IPS-18c (cell line): ENCODE measurements at regions not wholly inside any gene's neighbourhood (a gene's known extent, or its start where the extent isn't known, plus 50 kb on each side); places are given as distances from the start of the nearest gene placed in this dataset.

ENCODE experiments used
- H3K4me3 ChIP-seq: 2 replicates; pipeline ENCODE4 v1.7.0; 2013; ENCODE audit warnings: low read depth, mild to moderate bottlenecking, low read length, moderate library complexity; ENCODE audit not compliant: insufficient read depth
- H3K9me3 ChIP-seq: one replicate; pipeline ENCODE4 v1.6.1; 2013; ENCODE audit warnings: mild to moderate bottlenecking, low read length, moderate library complexity; ENCODE audit not compliant: control insufficient read depth, insufficient read depth

- Histone ChIP-seq H3K9me3 (no peaks in the 10 kb centered on the region), H3K4me3 (no peak overlapping the region)
These were observed 816.2 kb downstream of the BCL11A start for GRCh38 chr2:59737299-59737698.

DNA sequence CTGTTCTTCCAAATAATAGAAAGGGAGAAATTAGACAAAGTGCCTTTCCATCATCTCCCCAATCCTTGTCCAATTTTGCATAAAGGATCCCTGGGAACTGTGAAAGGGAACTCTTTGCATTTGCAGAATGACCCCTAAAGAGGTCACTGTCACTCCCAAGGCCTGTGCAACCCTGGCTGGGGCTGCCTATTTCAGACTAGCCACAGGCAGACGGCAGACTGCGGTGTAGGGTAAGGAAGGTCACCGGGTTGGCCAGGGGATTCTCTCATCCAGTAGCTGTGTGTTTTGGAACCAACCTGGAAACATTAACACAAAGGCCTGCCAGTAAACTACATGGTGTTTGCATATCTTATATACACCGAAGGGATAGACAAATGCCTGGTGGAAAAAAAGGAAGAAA is 818.7 kb downstream of the BCL11A start:
- Histone ChIP-seq H3K9me3 (no peaks in the 10 kb centered on the region), H3K4me3 (no peak overlapping the region)

DNA sequence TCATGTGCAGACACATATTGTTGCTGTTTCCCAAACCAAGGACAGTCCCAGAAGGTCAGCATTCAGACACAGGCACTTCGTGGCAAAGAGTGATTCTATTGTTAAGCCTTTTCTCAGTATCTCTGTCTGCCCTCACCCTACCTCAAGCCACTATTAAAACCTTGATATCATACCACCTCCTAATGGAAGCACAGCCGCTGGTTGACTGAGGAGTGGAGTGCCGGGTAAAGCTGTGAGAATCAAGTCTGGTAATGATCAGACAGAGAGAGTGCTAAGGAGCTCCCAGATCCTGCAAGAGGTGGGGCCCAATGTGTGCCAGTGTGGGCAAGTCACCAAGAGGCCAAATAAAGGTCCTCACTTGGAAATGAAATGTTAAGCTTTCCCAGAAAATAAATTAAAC is 819.5 kb downstream of the BCL11A start:
- Histone ChIP-seq H3K4me3 (no peak overlapping the region), H3K9me3 (no peaks in the 10 kb centered on the region)

DNA sequence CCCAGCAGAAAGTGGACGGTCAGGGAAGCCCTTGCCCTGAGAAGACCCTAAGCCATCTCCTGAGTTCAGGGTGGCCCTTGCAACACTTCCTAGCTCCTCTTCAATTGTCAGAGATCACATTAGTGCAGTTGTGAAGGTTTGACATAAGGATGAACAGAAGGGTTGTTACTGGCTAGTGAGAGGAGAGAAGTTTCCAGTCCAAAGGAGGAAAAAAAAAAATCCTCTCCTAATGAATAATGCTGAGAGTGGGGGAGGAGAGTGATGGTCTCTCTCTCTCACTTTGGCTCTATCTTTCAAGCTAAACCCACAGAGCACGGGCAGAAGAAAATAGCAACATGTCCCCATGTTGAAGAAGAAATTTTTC is 819.9 kb downstream of the BCL11A start:
- no peaks in the 10 kb centered on the region for H3K9me3 ChIP-seq
- H3K4me3 ChIP-seq: no peak overlapping the region

DNA sequence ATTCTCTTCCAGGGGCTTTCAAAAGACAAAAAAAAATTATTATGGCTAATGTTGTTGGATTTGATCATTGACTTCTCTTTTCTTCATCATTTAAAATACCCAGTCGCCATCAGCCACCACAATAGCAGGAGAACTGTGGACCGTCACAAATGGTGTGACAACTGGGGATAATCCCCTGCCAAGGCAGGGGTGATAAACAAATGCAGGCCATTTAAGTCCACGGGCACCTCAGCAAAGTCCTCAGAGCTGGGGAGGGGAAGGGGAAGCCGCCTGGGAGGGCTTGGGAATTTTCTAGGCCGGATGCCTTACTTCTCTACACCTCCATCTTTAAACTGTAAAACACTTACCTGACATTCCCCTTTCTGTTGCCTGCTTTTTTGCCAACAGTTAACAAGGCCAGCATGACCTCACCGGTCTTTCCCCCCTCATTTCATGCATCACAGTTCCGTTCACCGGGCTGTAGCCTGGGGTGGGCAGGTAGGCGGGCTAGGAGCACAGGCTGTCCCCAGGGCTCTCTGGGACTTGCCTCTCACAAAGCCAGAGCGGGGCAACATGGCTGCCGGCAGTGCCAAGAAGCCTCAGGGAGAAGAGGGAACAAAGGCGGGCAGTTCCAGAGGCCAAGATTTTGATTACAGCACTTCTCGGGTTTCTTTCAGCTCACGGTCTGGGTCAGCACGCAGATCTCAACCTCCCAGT is 820.4 kb downstream of the BCL11A start:
- Histone ChIP-seq H3K9me3 (no peaks in the 10 kb centered on the region), H3K4me3 (no peak overlapping the region)

DNA sequence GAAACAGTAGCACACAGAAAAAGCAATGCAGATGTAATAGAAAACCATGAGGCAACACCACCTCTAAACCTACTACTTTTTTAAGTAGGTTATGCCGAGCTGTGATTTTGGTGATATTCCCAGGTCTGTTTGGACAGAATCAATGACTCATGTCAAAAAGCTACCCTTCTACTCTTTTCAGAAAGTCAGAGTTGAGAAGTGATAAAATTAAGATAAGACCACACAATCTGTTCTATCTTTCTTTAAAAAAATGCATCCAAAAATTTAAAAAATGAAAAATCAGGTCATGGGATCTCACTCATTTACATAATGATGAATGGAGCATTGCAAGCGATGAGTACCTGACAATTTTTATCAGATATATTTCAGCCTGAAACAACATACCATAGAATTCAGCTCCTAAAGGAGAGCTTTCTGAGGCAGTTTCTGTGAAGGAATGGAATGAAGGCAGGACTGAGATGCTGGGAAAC is 826.3 kb downstream of the BCL11A start:
- no peaks in the 10 kb centered on the region for H3K9me3 ChIP-seq
- H3K4me3 ChIP-seq: no peak overlapping the region

GRCh38 chr2:59726228-59727120 is 827.0 kb downstream of the BCL11A start:
- no peak overlapping the region for H3K4me3 ChIP-seq
- no peaks in the 10 kb centered on the region for H3K9me3 ChIP-seq

- Histone ChIP-seq H3K4me3 (no peak overlapping the region), H3K9me3 (no peaks in the 10 kb centered on the region)
These were observed 828.7 kb downstream of the BCL11A start for GRCh38 chr2:59724746-59725145.

- no peak overlapping the region for H3K4me3 ChIP-seq
These were observed 833.1 kb downstream of the BCL11A start for GRCh38 chr2:59720296-59720866.

DNA sequence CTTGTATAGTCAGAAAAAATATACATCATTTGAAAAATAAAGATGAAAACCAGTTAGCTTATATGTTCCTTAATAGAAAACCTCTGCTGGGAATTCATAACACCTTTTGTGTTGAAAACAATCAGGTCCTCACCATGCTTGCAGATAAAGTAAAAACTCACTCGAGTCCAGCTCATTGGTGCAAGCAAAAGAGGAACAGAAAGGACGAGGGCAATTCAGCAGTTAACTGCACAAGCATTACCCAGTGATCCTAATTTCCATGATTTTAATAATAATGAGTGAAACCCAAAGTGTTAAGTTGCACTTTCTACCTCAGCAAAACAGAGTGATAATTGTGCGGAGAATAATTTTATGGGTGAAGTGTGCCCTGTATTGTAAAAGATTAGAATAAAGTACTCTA is 839.9 kb downstream of the BCL11A start:
- no peak overlapping the region for H3K4me3 ChIP-seq

More at GRCh38 chr2:59720296-59720866, 833.1 kb downstream of the BCL11A start:
- H3K9me3 ChIP-seq: no peaks in the 10 kb centered on the region

GRCh38 chr2:59711121-59711520 is 842.3 kb downstream of the BCL11A start:
- H3K9me3 ChIP-seq: no peaks in the 10 kb centered on the region

More for the DNA sequence above, 839.9 kb downstream of the BCL11A start:
- no peaks in the 10 kb centered on the region for H3K9me3 ChIP-seq

DNA sequence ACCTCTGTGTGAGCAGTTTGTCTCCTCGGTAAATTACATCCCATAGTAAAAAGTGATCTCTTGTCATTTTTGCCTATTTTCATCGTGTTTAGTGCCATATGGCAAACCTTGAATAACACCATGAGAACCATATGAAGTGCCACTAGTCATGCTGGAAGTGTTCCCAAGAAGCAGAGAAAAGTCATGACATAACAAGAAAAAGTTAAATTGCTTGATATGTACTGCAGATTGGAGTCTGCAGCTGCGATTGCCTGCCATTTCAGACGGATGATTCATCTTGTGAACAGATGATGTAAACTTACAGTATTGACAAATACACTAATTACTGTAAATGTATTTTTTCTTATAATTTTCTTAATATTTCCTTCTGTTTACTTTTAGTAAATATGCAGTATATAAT is 846.7 kb downstream of the BCL11A start:
- Histone ChIP-seq H3K9me3 (peaks cover 6% of the 10 kb centered on the region), H3K4me3 (no peak overlapping the region)

More at GRCh38 chr2:59711121-59711520, 842.3 kb downstream of the BCL11A start:
- H3K4me3 ChIP-seq: no peak overlapping the region

DNA sequence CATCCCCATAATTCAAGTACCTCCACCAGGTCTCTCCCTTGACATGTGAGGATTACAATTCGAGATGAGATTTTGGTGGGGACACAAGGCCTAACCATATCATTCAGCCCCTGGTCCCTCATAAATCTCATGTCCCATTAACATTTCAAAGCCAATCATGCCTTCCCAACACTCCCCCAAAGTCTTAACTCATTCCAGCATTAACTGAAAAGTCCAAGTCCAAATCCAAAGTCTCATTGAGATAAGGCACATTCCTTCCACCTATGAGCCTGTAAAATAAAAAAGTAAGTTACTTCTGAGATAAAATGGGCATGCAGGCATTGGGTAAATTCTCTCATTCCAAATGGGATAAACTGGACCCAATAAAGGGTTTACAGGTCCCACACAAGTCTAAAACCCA is 849.7 kb downstream of the BCL11A start:
- no peak overlapping the region for H3K4me3 ChIP-seq
- peaks cover 6% of the 10 kb centered on the region for H3K9me3 ChIP-seq

- Histone ChIP-seq H3K4me3 (no peak overlapping the region), H3K9me3 (peaks cover 6% of the 10 kb centered on the region)
These were observed 851.4 kb downstream of the BCL11A start for GRCh38 chr2:59702026-59702425.

- peaks cover 6% of the 10 kb centered on the region for H3K9me3 ChIP-seq
- H3K4me3 ChIP-seq: no peak overlapping the region
These were observed 852.0 kb downstream of the BCL11A start for GRCh38 chr2:59701271-59701994.

DNA sequence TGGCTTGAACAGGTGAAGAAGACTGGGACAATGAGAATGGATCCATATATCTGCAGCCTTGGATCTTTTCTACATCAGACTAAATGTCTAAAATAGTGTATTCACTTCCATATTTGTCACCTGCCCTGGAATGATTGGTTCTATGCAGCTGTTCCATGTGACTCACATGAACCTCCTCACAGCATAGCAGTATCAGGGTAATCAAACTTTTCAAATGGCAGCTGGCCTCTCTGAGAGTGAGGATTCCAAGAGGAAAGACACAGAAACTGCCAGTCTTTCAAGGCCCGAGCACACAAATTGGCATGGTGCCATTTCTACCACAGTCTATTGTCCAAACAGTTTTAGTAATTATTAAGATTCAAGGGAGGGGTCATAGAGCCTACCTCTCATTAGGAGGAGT is 859.3 kb downstream of the BCL11A start:
- H3K4me3 ChIP-seq: no peak overlapping the region
- no peaks in the 10 kb centered on the region for H3K9me3 ChIP-seq

- H3K4me3 ChIP-seq: no peak overlapping the region
- no peaks in the 10 kb centered on the region for H3K9me3 ChIP-seq
These were observed 860.1 kb downstream of the BCL11A start for GRCh38 chr2:59693231-59693959.
